Activated CD4-positive, alpha-beta T cell treated with anti-CD3 and anti-CD28 coated beads, Interleukin-2, Interleukin-4, amounts not matched to agents 100 ng/mL and 50 ng/mL, durations not matched to agents 16 hours and 8 hours (primary cell): ENCODE measurements at regions not wholly inside any gene's neighbourhood (a gene's known extent, or its start where the extent isn't known, plus 50 kb on each side); places are given as distances from the start of the nearest gene placed in this dataset.
"Not testable (repeated sequence)": the region's sequence is repeated elsewhere in the genome, so short reads cannot be mapped to it uniquely, and the experiment has no call there.

Experiments
- DNase-seq: peaks from one replicate; pipeline ENCODE4 v3.0.0-alpha.2; 2020; ENCODE audit warnings: low spot score

GRCh38 chr20:53800418-53800817 is 206.8 kb upstream of the ZNF217 start:
- no peak for DNase-seq

GRCh38 chr20:53797085-53797484 is 203.4 kb upstream of the ZNF217 start:
- no peak for DNase-seq

- no peak for DNase-seq
Measured at GRCh38 chr20:53795170-53795569, 201.5 kb upstream of the ZNF217 start.

GRCh38 chr20:53794529-53795115 is 201.0 kb upstream of the ZNF217 start:
- no peak for DNase-seq

- DNase-seq = no peak
Measured at GRCh38 chr20:53793783-53794383, 200.2 kb upstream of the ZNF217 start.

- DNase-seq = no peak
Measured at GRCh38 chr20:53792946-53793536, 199.4 kb upstream of the ZNF217 start.

- DNase-seq = peak; percentile 13
Measured at GRCh38 chr20:53789989-53790675, 196.5 kb upstream of the ZNF217 start.

GRCh38 chr20:53788253-53789022 is 194.8 kb upstream of the ZNF217 start:
- no peak for DNase-seq

GRCh38 chr20:53787491-53787931 is 193.9 kb upstream of the ZNF217 start:
- DNase-seq = not testable (repeated sequence)

- DNase-seq = no peak
Measured at GRCh38 chr20:53786445-53787267, 193.0 kb upstream of the ZNF217 start.

GRCh38 chr20:53786071-53786444 is 192.4 kb upstream of the ZNF217 start:
- no peak for DNase-seq

GRCh38 chr20:53785320-53785719 is 191.7 kb upstream of the ZNF217 start:
- DNase-seq = no peak

GRCh38 chr20:53783768-53784167 is 190.1 kb upstream of the ZNF217 start:
- no peak for DNase-seq

GRCh38 chr20:53782612-53783246 is 189.1 kb upstream of the ZNF217 start:
- DNase-seq = no peak

GRCh38 chr20:53779822-53780221 is 186.2 kb upstream of the ZNF217 start:
- DNase-seq = no peak

GRCh38 chr20:53778736-53779135 is 185.1 kb upstream of the ZNF217 start:
- no peak for DNase-seq

- no peak for DNase-seq
Measured at GRCh38 chr20:53778041-53778516, 184.4 kb upstream of the ZNF217 start.

- not testable (repeated sequence) for DNase-seq
Measured at GRCh38 chr20:53777402-53777801, 183.8 kb upstream of the ZNF217 start.

GRCh38 chr20:53776858-53777257 is 183.2 kb upstream of the ZNF217 start:
- DNase-seq = no peak

- DNase-seq = no peak
Measured at GRCh38 chr20:53774461-53775203, 181.0 kb upstream of the ZNF217 start.
